ENCODE measurements at regions not wholly inside any gene's neighbourhood (a gene's known extent, or its start where the extent isn't known, plus 50 kb on each side); places are given as distances from the start of the nearest gene placed in this dataset.

DNA sequence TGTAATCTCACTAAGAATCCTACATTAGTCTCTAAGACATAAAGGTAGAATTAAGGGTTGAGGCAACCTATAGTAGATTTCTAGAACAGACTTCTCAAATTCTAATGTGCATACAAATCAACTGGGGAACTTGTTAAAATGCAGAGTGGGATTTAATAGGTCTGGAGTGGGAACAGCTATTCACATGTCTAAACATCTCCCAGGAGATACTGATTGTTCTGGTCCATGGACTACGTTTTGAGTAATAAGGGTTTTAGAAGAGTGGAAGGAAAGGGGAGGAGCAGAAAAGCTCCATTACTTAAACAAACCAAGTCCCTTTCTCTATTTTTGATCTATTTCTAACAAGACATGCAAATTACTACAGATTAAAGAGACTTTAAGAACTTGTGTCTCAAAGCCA is 524.8 kb downstream of the TUSC7 start:
- H3K27ac ChIP-seq: no peak overlapping the region
- H3K27me3 ChIP-seq (ENCODE audit: insufficient read depth, low read depth): no peaks in the 10 kb centered on the region
- H3K4me1 ChIP-seq (replicated peaks; ENCODE audit: insufficient read depth): no peaks in the 10 kb centered on the region
- H3K79me2 ChIP-seq (ENCODE audit: low read depth): no peaks in the 10 kb centered on the region
- H4K20me1 ChIP-seq (ENCODE audit: insufficient read depth): no peaks in the 10 kb centered on the region
- H3K36me3 ChIP-seq (ENCODE audit: low read depth): no peaks in the 10 kb centered on the region
- no peak overlapping the region for H2AFZ ChIP-seq
- no peaks in the 10 kb centered on the region for H3F3A ChIP-seq (ENCODE audit: insufficient read depth, low read depth)
- H3K9me3 ChIP-seq (ENCODE audit: insufficient read depth, low read depth): no peaks in the 10 kb centered on the region
- TF ChIP-seq, protein P1, sequence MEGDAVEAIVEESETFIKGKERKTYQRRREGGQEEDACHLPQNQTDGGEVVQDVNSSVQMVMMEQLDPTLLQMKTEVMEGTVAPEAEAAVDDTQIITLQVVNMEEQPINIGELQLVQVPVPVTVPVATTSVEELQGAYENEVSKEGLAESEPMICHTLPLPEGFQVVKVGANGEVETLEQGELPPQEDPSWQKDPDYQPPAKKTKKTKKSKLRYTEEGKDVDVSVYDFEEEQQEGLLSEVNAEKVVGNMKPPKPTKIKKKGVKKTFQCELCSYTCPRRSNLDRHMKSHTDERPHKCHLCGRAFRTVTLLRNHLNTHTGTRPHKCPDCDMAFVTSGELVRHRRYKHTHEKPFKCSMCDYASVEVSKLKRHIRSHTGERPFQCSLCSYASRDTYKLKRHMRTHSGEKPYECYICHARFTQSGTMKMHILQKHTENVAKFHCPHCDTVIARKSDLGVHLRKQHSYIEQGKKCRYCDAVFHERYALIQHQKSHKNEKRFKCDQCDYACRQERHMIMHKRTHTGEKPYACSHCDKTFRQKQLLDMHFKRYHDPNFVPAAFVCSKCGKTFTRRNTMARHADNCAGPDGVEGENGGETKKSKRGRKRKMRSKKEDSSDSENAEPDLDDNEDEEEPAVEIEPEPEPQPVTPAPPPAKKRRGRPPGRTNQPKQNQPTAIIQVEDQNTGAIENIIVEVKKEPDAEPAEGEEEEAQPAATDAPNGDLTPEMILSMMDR (conservative IDR thresholded peaks at IDR 0.05): no peak
- TF ChIP-seq EZH2 (IDR thresholded peaks at IDR 0.05; ENCODE audit: low read depth): no peak
- DNase-seq: no peak
- intact Hi-C loops (cut with micrococcal nuclease; ENCODE audit: unreplicated experiment): no loop called here
- H3K9me2 ChIP-seq (ENCODE audit: insufficient read depth): no peaks in the 10 kb centered on the region
- no peak overlapping the region for H3K4me3 ChIP-seq
- ChIA-PET CTCF (interaction anchor here (0.5 kb wide), 1 partner anchor 20 kb away, joined by 4 read pairs; no protein-coding TSS in a partner anchor), POLR2A (ENCODE audit: unreplicated experiment) (no interaction called here)
- BruUV-seq (replicated peaks): no TSS peak
- H3K4me2 ChIP-seq: no peak overlapping the region

GRCh38 chr3:117235304-117235703 is 525.7 kb downstream of the TUSC7 start:
- Histone ChIP-seq H3K4me3 (no peak overlapping the region), H3K4me1 (replicated peaks; ENCODE audit: insufficient read depth) (no peaks in the 10 kb centered on the region), H3K36me3 (ENCODE audit: low read depth) (no peaks in the 10 kb centered on the region), H3K4me2 (no peak overlapping the region), H2AFZ (no peak overlapping the region), H4K20me1 (ENCODE audit: insufficient read depth) (no peaks in the 10 kb centered on the region), H3K27ac (no peak overlapping the region), H3K79me2 (ENCODE audit: low read depth) (no peaks in the 10 kb centered on the region), H3K9me3 (ENCODE audit: insufficient read depth, low read depth) (no peaks in the 10 kb centered on the region), H3K9me2 (ENCODE audit: insufficient read depth) (no peaks in the 10 kb centered on the region), H3F3A (ENCODE audit: insufficient read depth, low read depth) (no peaks in the 10 kb centered on the region), H3K27me3 (ENCODE audit: insufficient read depth, low read depth) (no peaks in the 10 kb centered on the region)
- TF ChIP-seq, protein P1 (conservative IDR thresholded peaks at IDR 0.05): no peak
- TF ChIP-seq EZH2 (IDR thresholded peaks at IDR 0.05; ENCODE audit: low read depth): no peak
- no TSS peak for BruUV-seq (replicated peaks)
- intact Hi-C loops (cut with micrococcal nuclease; ENCODE audit: unreplicated experiment): no loop called here
- ChIA-PET POLR2A (ENCODE audit: unreplicated experiment) (no interaction called here), CTCF (no interaction called here)
- DNase-seq: no peak

- no peak overlapping the region for H2AFZ ChIP-seq
- no peak overlapping the region for H3K27ac ChIP-seq
- ChIA-PET CTCF (no interaction called here), POLR2A (ENCODE audit: unreplicated experiment) (no interaction called here)
- no peak for DNase-seq
- no peaks in the 10 kb centered on the region for H3F3A ChIP-seq (ENCODE audit: insufficient read depth, low read depth)
- BruUV-seq (replicated peaks): no TSS peak
- H3K27me3 ChIP-seq (ENCODE audit: insufficient read depth, low read depth): no peaks in the 10 kb centered on the region
- H3K4me1 ChIP-seq (replicated peaks; ENCODE audit: insufficient read depth): no peaks in the 10 kb centered on the region
- H3K36me3 ChIP-seq (ENCODE audit: low read depth): no peaks in the 10 kb centered on the region
- H3K4me2 ChIP-seq: no peak overlapping the region
- H3K9me3 ChIP-seq (ENCODE audit: insufficient read depth, low read depth): no peaks in the 10 kb centered on the region
- intact Hi-C loops (cut with micrococcal nuclease; ENCODE audit: unreplicated experiment): no loop called here
- H4K20me1 ChIP-seq (ENCODE audit: insufficient read depth): no peaks in the 10 kb centered on the region
- no peaks in the 10 kb centered on the region for H3K9me2 ChIP-seq (ENCODE audit: insufficient read depth)
- no peak overlapping the region for H3K4me3 ChIP-seq
- TF ChIP-seq, protein P1 (conservative IDR thresholded peaks at IDR 0.05): no peak
- TF ChIP-seq EZH2 (IDR thresholded peaks at IDR 0.05; ENCODE audit: low read depth): no peak
- no peaks in the 10 kb centered on the region for H3K79me2 ChIP-seq (ENCODE audit: low read depth)
Observed at GRCh38 chr3:117238806-117239205, 529.2 kb downstream of the TUSC7 start.

Data from PC-9 (cell line).